ENCODE measurements at regions not wholly inside any gene's neighbourhood (a gene's known extent, or its start where the extent isn't known, plus 50 kb on each side); places are given as distances from the start of the nearest gene placed in this dataset.
"Not testable (repeated sequence)": the region's sequence is repeated elsewhere in the genome, so short reads cannot be mapped to it uniquely, and the experiment has no call there.

DNA sequence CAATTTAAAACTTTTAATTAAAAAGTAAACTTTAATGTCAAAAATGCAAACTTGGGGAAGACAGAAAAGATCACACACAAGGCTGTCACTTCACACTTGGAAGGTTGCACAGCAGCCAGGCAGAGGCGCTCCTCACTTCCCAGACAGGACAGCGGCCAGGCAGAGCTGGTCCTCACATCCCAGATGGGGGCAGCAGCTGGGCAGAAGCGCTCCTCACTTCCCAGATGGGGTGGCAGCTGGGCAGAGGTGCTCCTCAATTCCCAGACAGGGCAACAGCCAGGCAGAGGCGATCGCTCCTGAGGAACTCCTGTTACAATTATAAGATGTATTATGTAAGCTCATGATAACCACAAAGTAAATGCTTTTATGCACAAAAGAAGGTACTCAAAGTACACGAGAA, 1181.1 kb downstream of the SLITRK5 start:
- H3K9me1 ChIP-seq (ENCODE audit: insufficient read depth, low read length); H4K8ac ChIP-seq (ENCODE audit: low read depth in 2 of 2, low read length in 2 of 2); H3K79me1 ChIP-seq (ENCODE audit: low read depth in 1 of 2, low read length in 2 of 2); H2BK120ac ChIP-seq (ENCODE audit: low read depth, low read length); H3K14ac ChIP-seq (replicated peaks; ENCODE audit: low read depth, low read length); H3K9ac ChIP-seq (ENCODE audit: low read depth, low read length); H3K4ac ChIP-seq (ENCODE audit: low read depth, low read length); H2AK9ac ChIP-seq (replicated peaks; ENCODE audit: low read depth, low read length, poor library complexity); H2AK5ac ChIP-seq (ENCODE audit: low read depth, low read length); CTCF ChIA-PET; in situ Hi-C loops (cut with MboI; ENCODE audit: low sequenced_read_pairs); H3K36me3 ChIP-seq (ENCODE audit: control insufficient read depth, insufficient read depth, low read length); H3K27ac ChIP-seq (ENCODE audit: insufficient read depth, low read length); H4K91ac ChIP-seq (ENCODE audit: insufficient read depth, low read depth, low read length); H2BK20ac ChIP-seq (ENCODE audit: low read depth, low read length); H2BK5ac ChIP-seq (ENCODE audit: low read depth, low read length, poor library complexity, severe bottlenecking); DNase-seq; dilution Hi-C loops (cut with HindIII; ENCODE audit: low sequenced_read_pairs, unreplicated experiment); H3K18ac ChIP-seq (ENCODE audit: low read depth, low read length); H3K27me3 ChIP-seq (ENCODE audit: control insufficient read depth, insufficient read depth, low read length); intact Hi-C loops (cut with micrococcal nuclease); BruUV-seq (replicated peaks); H3K4me1 ChIP-seq (ENCODE audit: control insufficient read depth, insufficient read depth, low read length); H3K9me3 ChIP-seq (ENCODE audit: control insufficient read depth, insufficient read depth, low read length); H3K56ac ChIP-seq (ENCODE audit: extremely low read depth, insufficient read depth, low read length); ATAC-seq (ENCODE audit: low read depth); H2AFZ ChIP-seq (replicated peaks; ENCODE audit: low read length, poor library complexity); H3K23ac ChIP-seq (ENCODE audit: low read depth, low read length); H2BK15ac ChIP-seq (ENCODE audit: low read depth, low read length); H4K20me1 ChIP-seq (ENCODE audit: insufficient read depth, low read length); H4K5ac ChIP-seq (ENCODE audit: low read depth, low read length); POLR2A ChIA-PET (ENCODE audit: unreplicated experiment); H3K4me3 ChIP-seq (ENCODE audit: insufficient read depth, low read depth, low read length); H3K4me2 ChIP-seq (ENCODE audit: low read depth, low read length): not testable (repeated sequence)
- no CpG with 5 or more reads among the region's 6 CpGs for WGBS, 2 experiments (ENCODE audit: extremely low coverage in 2 of 2, insufficient read length in 1 of 2)

Data from IMR-90 (cell line).